Mesendoderm (in vitro differentiated cells): ENCODE measurements at regions not wholly inside any gene's neighbourhood (a gene's known extent, or its start where the extent isn't known, plus 50 kb on each side); places are given as distances from the start of the nearest gene placed in this dataset.

ENCODE experiments used
- DNase-seq: peaks from one replicate; pipeline ENCODE4 v3.0.0; 2013
- H2AK5ac ChIP-seq: 2 replicates; pipeline ENCODE4 v1.6.1; 2013; ENCODE audit warnings: low read length, inconsistent platforms
- H2BK120ac ChIP-seq: 2 replicates; pipeline ENCODE4 v1.6.1; 2013; ENCODE audit warnings: low read depth, mild to moderate bottlenecking, low read length, moderate library complexity, mixed read lengths
- H2BK15ac ChIP-seq: replicated peaks from 2 replicates; pipeline ENCODE4 v1.6.1; 2013; ENCODE audit warnings: low read depth, mild to moderate bottlenecking, moderate library complexity
- H2BK5ac ChIP-seq: 2 replicates; pipeline ENCODE4 v1.6.1; 2013; ENCODE audit warnings: low read length, inconsistent platforms
- H3K18ac ChIP-seq: 2 replicates; pipeline ENCODE4 v1.6.1; 2013; ENCODE audit warnings: mild to moderate bottlenecking, low read length, mixed read lengths
- H3K23ac ChIP-seq: one replicate; pipeline ENCODE4 v1.6.1; 2013; ENCODE audit warnings: low read length
- H3K27ac ChIP-seq: 2 replicates; pipeline ENCODE4 v1.5.1; 2013; ENCODE audit warnings: low read depth, mild to moderate bottlenecking, inconsistent platforms, low read length, moderate library complexity
- H3K27me3 ChIP-seq: 2 replicates; pipeline ENCODE4 v1.6.1; 2013; ENCODE audit warnings: low read length, control low read depth, mild to moderate bottlenecking, inconsistent platforms; ENCODE audit not compliant: insufficient read depth, poor library complexity
- H3K36me3 ChIP-seq: 2 replicates; pipeline ENCODE4 v1.6.1; 2013; ENCODE audit warnings: low read length, inconsistent platforms; ENCODE audit not compliant: control insufficient read depth, insufficient read depth
- H3K4ac ChIP-seq: one replicate; pipeline ENCODE4 v1.6.1; 2013; ENCODE audit warnings: low read depth, mild to moderate bottlenecking, low read length, moderate library complexity
- H3K4me1 ChIP-seq: 2 replicates; pipeline ENCODE4 v1.6.1; 2013; ENCODE audit warnings: low read depth, low read length, inconsistent platforms; ENCODE audit not compliant: control insufficient read depth
- H3K4me2 ChIP-seq: 2 replicates; pipeline ENCODE4 v1.6.1; 2013; ENCODE audit warnings: low read length
- H3K4me3 ChIP-seq: 2 replicates; pipeline ENCODE4 v1.5.1; 2013; ENCODE audit warnings: mild to moderate bottlenecking, low read length
- H3K56ac ChIP-seq: one replicate; pipeline ENCODE4 v1.6.1; 2013; ENCODE audit warnings: low read length
- H3K79me1 ChIP-seq: 2 replicates; pipeline ENCODE4 v1.6.1; 2013; ENCODE audit warnings: low read length, inconsistent platforms
- H3K79me2 ChIP-seq: 2 replicates; pipeline ENCODE4 v1.6.1; 2013; ENCODE audit warnings: mild to moderate bottlenecking, low read length; ENCODE audit not compliant: control insufficient read depth, insufficient read depth
- H3K9ac ChIP-seq: 2 replicates; pipeline ENCODE4 v1.6.1; 2013; ENCODE audit warnings: low read length, inconsistent platforms
- H4K5ac ChIP-seq: one replicate; pipeline ENCODE4 v1.6.1; 2013; ENCODE audit warnings: low read length
- H4K8ac ChIP-seq: one replicate; pipeline ENCODE4 v1.6.1; 2013; ENCODE audit warnings: low read depth, mild to moderate bottlenecking, control low read depth, low read length, moderate library complexity
- WGBS: extraction: QIAGEN DNeasy Blood & Tissue Kit; methylation state at CpG from one replicate; pipeline ENCODE4 v1.1.7; 2013; ENCODE audit warnings: low lambda C conversion rate, missing lambda C conversion rate; ENCODE audit not compliant: insufficient coverage; ENCODE audit errors: extremely low coverage; 5-methylcytosine and 5-hydroxymethylcytosine counted together

DNA sequence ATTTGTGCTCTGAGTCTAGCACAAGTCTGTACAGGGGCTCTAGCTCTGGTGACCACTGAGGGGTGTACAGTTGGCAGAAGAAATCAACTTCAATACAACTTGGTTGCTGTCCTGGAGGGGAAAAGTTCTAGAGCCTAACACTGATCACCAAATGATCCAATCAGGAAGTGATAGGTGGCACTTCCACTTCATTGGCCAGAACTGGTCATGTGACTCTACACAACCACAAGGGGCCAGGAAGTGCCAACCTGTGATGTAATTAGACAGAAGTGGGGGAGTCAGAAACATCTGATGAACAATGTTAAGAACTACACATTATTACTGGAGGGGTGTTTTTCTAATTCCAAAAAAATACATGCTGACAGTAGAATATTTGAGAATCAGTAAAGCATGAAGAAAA, 401.6 kb downstream of the VRK1 start:
- Histone ChIP-seq H2BK5ac (no peak overlapping the region), H2BK120ac (no peak overlapping the region), H4K5ac (no peak overlapping the region), H3K4me3 (no peak overlapping the region), H3K4me2 (no peak overlapping the region), H3K36me3 (no peaks in the 10 kb centered on the region), H3K18ac (no peak overlapping the region), H3K79me2 (no peaks in the 10 kb centered on the region), H2BK15ac (no peak overlapping the region), H2AK5ac (no peak overlapping the region), H3K79me1 (no peaks in the 10 kb centered on the region), H3K27me3 (no peaks in the 10 kb centered on the region), H3K4ac (no peak overlapping the region), H3K56ac (no peak overlapping the region), H3K9ac (no peak overlapping the region), H3K27ac (no peak overlapping the region), H3K23ac (no peak overlapping the region), H3K4me1 (no peaks in the 10 kb centered on the region), H4K8ac (no peak overlapping the region)
- DNase-seq, result no peak

DNA sequence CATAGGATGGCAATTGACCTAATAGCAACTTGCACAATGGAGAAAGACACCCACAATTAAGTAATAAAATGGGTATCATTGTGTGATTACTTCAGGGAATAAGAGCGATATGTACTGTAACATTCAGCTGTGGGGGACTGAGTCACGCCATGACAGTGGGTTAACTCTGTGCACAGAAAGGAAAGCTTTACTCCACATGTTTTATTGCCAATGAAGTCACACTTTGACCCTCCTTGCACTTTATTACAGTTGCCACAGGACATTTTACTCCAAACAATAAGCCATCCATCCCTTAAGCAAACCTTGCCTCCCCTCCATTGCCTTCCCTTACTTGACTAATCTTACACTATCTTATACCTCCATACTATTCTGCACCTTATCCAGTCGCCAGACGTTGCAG, 403.1 kb downstream of the VRK1 start:
- no peak overlapping the region for H3K18ac ChIP-seq
- no peak overlapping the region for H2BK5ac ChIP-seq
- H2BK15ac ChIP-seq, result no peak overlapping the region
- no peak overlapping the region for H4K8ac ChIP-seq
- no peak overlapping the region for H2BK120ac ChIP-seq
- WGBS, result no CpG with 5 or more reads among the region's 4 CpGs
- H3K23ac ChIP-seq, result no peak overlapping the region
- no peak overlapping the region for H3K9ac ChIP-seq
- H3K4me3 ChIP-seq, result no peak overlapping the region
- no peak overlapping the region for H3K4me2 ChIP-seq
- H3K4ac ChIP-seq, result no peak overlapping the region
- no peaks in the 10 kb centered on the region for H3K4me1 ChIP-seq
- no peaks in the 10 kb centered on the region for H3K79me1 ChIP-seq
- no peaks in the 10 kb centered on the region for H3K36me3 ChIP-seq
- no peak overlapping the region for H4K5ac ChIP-seq
- H3K27ac ChIP-seq, result no peak overlapping the region
- H3K79me2 ChIP-seq, result no peaks in the 10 kb centered on the region
- H3K27me3 ChIP-seq, result no peaks in the 10 kb centered on the region
- no peak overlapping the region for H2AK5ac ChIP-seq
- no peak overlapping the region for H3K56ac ChIP-seq
- DNase-seq, result no peak

GRCh38 chr14:97206916-97207315, 409.7 kb downstream of the VRK1 start:
- no peak overlapping the region for H3K27ac ChIP-seq
- H2AK5ac ChIP-seq, result no peak overlapping the region
- H3K79me1 ChIP-seq, result no peaks in the 10 kb centered on the region
- no peaks in the 10 kb centered on the region for H3K27me3 ChIP-seq
- no peaks in the 10 kb centered on the region for H3K36me3 ChIP-seq
- H3K79me2 ChIP-seq, result no peaks in the 10 kb centered on the region
- no peaks in the 10 kb centered on the region for H3K4me1 ChIP-seq
- H3K56ac ChIP-seq, result no peak overlapping the region
- H2BK120ac ChIP-seq, result no peak overlapping the region
- DNase-seq, result no peak
- H4K5ac ChIP-seq, result no peak overlapping the region
- no peak overlapping the region for H3K4me2 ChIP-seq
- H3K4ac ChIP-seq, result no peak overlapping the region
- no peak overlapping the region for H4K8ac ChIP-seq
- no peak overlapping the region for H3K18ac ChIP-seq
- H3K4me3 ChIP-seq, result no peak overlapping the region
- no peak overlapping the region for H2BK5ac ChIP-seq
- H3K9ac ChIP-seq, result no peak overlapping the region
- no peak overlapping the region for H3K23ac ChIP-seq
- H2BK15ac ChIP-seq, result no peak overlapping the region
- no CpG with 5 or more reads among the region's 11 CpGs for WGBS

- H3K27ac ChIP-seq, result no peak overlapping the region
- no CpG with 5 or more reads among the region's 1 CpG for WGBS
- no peaks in the 10 kb centered on the region for H3K79me2 ChIP-seq
- no peak for DNase-seq
- H3K27me3 ChIP-seq, result no peaks in the 10 kb centered on the region
- no peak overlapping the region for H3K23ac ChIP-seq
- H2BK5ac ChIP-seq, result no peak overlapping the region
- no peak overlapping the region for H4K5ac ChIP-seq
- no peak overlapping the region for H3K4ac ChIP-seq
- H2AK5ac ChIP-seq, result no peak overlapping the region
- H3K4me1 ChIP-seq, result no peaks in the 10 kb centered on the region
- H3K4me2 ChIP-seq, result no peak overlapping the region
- no peak overlapping the region for H4K8ac ChIP-seq
- no peak overlapping the region for H2BK120ac ChIP-seq
- H3K18ac ChIP-seq, result no peak overlapping the region
- no peak overlapping the region for H3K56ac ChIP-seq
- H3K36me3 ChIP-seq, result no peaks in the 10 kb centered on the region
- no peak overlapping the region for H2BK15ac ChIP-seq
- H3K79me1 ChIP-seq, result no peaks in the 10 kb centered on the region
- no peak overlapping the region for H3K9ac ChIP-seq
- no peak overlapping the region for H3K4me3 ChIP-seq
These were observed 413.0 kb downstream of the VRK1 start for GRCh38 chr14:97210202-97210601.

- Histone ChIP-seq H3K23ac (no peak overlapping the region), H3K79me1 (no peaks in the 10 kb centered on the region), H2BK5ac (no peak overlapping the region), H3K4me3 (no peak overlapping the region), H3K27ac (no peak overlapping the region), H3K4ac (no peak overlapping the region), H3K9ac (no peak overlapping the region), H4K8ac (no peak overlapping the region), H3K56ac (no peak overlapping the region), H3K4me1 (no peaks in the 10 kb centered on the region), H3K27me3 (no peaks in the 10 kb centered on the region), H3K4me2 (no peak overlapping the region), H3K36me3 (no peaks in the 10 kb centered on the region), H3K79me2 (no peaks in the 10 kb centered on the region), H2BK15ac (no peak overlapping the region), H4K5ac (no peak overlapping the region), H2BK120ac (no peak overlapping the region), H2AK5ac (no peak overlapping the region), H3K18ac (no peak overlapping the region)
- WGBS, result no CpG with 5 or more reads among the region's 2 CpGs
- no peak for DNase-seq
These were observed 415.2 kb downstream of the VRK1 start for GRCh38 chr14:97212399-97212798.

GRCh38 chr14:97213720-97214119, 416.5 kb downstream of the VRK1 start:
- H3K27me3 ChIP-seq, result no peaks in the 10 kb centered on the region
- H4K5ac ChIP-seq, result no peak overlapping the region
- no peak overlapping the region for H3K18ac ChIP-seq
- no peak overlapping the region for H2AK5ac ChIP-seq
- no peaks in the 10 kb centered on the region for H3K36me3 ChIP-seq
- H3K23ac ChIP-seq, result no peak overlapping the region
- WGBS, result no CpG with 5 or more reads among the region's 4 CpGs
- no peak overlapping the region for H3K4me3 ChIP-seq
- no peak overlapping the region for H2BK5ac ChIP-seq
- H4K8ac ChIP-seq, result no peak overlapping the region
- H3K79me1 ChIP-seq, result no peaks in the 10 kb centered on the region
- DNase-seq, result no peak
- no peaks in the 10 kb centered on the region for H3K4me1 ChIP-seq
- H3K56ac ChIP-seq, result no peak overlapping the region
- no peak overlapping the region for H2BK120ac ChIP-seq
- no peak overlapping the region for H3K4ac ChIP-seq
- H3K9ac ChIP-seq, result no peak overlapping the region
- H3K79me2 ChIP-seq, result no peaks in the 10 kb centered on the region
- no peak overlapping the region for H3K27ac ChIP-seq
- no peak overlapping the region for H3K4me2 ChIP-seq
- H2BK15ac ChIP-seq, result no peak overlapping the region
